ENCODE measurements at regions not wholly inside any gene's neighbourhood (a gene's known extent, or its start where the extent isn't known, plus 50 kb on each side); places are given as distances from the start of the nearest gene placed in this dataset.

DNA sequence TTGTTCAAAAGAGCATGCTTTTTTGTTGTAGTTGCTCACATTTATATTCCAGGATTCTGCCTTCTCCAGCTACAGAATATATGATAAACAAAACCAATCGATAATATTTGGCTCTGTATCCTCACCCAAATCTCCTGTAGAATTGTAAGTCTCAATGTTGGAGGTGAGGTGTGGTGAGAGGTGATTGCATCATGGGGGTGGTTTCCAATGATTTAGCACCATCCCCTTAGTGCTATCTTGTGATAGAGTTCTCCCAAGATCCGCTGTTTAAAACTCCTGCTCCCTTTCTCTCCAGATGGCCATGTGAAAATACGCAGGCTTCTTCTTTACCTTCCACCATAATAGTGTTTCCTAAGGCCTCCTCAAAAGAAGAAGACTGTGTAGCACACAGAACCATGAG lies 98.7 kb upstream of the SCN7A start:
- Histone ChIP-seq H3K9me3 (replicated peaks) (no peaks in the 10 kb centered on the region), H3K36me3 (no peaks in the 10 kb centered on the region), H3K27ac (no peak overlapping the region), H3K4me3 (no peak overlapping the region), H3K27me3 (no peaks in the 10 kb centered on the region), H3K4me1 (no peaks in the 10 kb centered on the region)
- DNase-seq = no peak

DNA sequence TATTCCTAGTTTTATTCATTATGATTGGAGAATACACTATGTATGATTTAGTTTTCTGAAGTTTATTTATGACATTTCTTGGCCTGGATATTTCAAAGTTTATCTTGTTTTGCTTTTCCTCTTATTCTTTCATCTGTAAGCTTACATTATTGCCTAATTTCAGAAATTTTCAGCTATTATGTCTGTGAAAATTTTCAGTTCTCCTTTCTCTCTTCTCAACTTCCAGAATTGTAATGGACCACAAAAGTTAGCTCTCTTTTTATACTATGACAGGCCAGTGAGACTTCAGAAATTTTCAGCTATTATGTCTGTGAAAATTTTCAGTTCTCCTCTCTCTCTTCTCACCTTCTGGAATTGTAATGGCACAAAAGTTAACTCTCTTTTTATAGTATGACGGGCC lies 97.2 kb upstream of the SCN7A start:
- DNase-seq = no peak
- Histone ChIP-seq H3K36me3 (no peaks in the 10 kb centered on the region), H3K4me3 (no peak overlapping the region), H3K27me3 (no peaks in the 10 kb centered on the region), H3K4me1 (no peaks in the 10 kb centered on the region), H3K9me3 (replicated peaks) (no peaks in the 10 kb centered on the region), H3K27ac (no peak overlapping the region)

DNA sequence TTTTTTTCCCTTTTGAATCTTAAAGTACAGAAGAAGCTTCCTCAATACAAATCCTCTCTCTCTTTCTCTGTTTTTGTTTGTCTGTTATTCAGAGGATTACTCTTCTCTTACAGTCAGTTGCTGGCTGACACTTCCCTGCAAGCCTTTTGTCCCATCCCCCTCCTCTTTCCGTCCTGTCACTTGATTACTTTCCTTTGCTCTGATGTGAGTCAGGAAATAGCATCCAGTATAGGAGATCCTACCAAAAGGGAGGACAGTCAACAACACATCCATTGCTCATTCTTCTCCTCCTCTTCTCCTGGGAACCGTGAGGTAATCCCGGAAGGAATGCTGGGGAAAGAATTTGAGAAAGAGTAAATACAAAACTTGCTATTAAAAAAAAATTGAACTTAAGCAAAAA lies 79.3 kb upstream of the SCN7A start:
- Histone ChIP-seq H3K36me3 (no peaks in the 10 kb centered on the region), H3K27me3 (no peaks in the 10 kb centered on the region), H3K4me1 (no peaks in the 10 kb centered on the region), H3K27ac (no peak overlapping the region), H3K4me3 (no peak overlapping the region), H3K9me3 (replicated peaks) (no peaks in the 10 kb centered on the region)
- no peak for DNase-seq

DNA sequence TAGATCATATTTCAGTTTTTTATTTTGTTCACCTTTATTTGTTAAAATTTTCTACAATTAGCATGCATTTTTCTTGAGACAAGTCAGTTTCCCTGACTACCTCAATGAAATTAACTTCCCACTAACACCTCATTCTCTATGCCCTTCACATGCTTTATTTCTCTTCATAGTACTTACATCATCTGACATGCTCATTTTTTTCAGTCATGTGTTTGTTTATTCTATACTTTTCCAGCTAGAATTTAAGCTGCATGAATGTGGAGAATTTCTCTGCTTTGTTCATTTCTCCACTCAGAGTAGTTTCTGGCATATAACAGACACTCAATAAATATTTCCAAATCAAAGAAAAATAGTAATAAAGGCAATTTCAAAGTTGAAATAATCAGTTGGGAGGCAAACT lies 78.9 kb upstream of the SCN7A start:
- Histone ChIP-seq H3K4me3 (no peak overlapping the region), H3K36me3 (no peaks in the 10 kb centered on the region), H3K9me3 (replicated peaks) (no peaks in the 10 kb centered on the region), H3K4me1 (no peaks in the 10 kb centered on the region), H3K27ac (no peak overlapping the region), H3K27me3 (no peaks in the 10 kb centered on the region)
- no peak for DNase-seq

DNA sequence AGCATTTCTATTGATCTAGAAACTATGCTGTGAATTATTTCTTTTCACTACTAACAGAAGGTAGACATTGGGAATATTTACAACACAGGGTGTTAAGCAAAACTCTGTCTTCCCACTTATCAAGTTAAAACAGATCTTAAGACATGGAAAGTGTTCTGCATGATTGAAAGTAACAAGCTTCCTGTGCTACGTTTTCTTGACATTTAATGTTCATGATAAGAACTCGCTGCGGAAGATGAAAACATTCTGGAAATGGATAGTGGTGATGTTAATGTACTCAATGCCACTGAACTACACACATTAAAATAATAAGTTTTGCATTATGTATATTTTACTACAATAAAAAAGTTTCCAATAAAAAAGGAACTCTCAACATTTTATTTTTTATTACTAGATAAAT lies 74.4 kb upstream of the SCN7A start:
- Histone ChIP-seq H3K4me3 (no peak overlapping the region), H3K36me3 (no peaks in the 10 kb centered on the region), H3K27ac (no peak overlapping the region), H3K4me1 (no peaks in the 10 kb centered on the region), H3K27me3 (no peaks in the 10 kb centered on the region), H3K9me3 (replicated peaks) (no peaks in the 10 kb centered on the region)
- no peak for DNase-seq

DNA sequence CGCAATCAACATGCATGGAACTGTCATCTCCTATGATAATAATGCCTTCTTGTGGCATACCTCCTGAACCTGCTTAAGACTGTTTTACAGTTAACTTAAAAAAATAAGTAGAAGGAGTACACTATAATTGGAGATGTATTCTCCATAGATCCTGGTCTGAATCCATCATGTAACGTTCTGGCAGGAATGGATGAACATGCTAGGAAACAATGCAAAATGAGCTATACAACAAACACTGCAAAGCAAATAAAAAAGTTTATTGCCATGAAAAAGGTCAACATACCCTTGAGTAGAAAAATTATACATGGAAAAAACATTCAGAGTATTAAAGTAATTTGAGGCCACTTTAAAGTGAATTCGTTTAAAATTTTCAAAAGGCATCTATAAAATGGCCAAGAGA lies 71.5 kb upstream of the SCN7A start:
- H3K27me3 ChIP-seq = no peaks in the 10 kb centered on the region
- DNase-seq = no peak
- no peak overlapping the region for H3K4me3 ChIP-seq
- no peaks in the 10 kb centered on the region for H3K9me3 ChIP-seq (replicated peaks)
- no peak overlapping the region for H3K27ac ChIP-seq
- no peaks in the 10 kb centered on the region for H3K4me1 ChIP-seq
- H3K36me3 ChIP-seq = no peaks in the 10 kb centered on the region

DNA sequence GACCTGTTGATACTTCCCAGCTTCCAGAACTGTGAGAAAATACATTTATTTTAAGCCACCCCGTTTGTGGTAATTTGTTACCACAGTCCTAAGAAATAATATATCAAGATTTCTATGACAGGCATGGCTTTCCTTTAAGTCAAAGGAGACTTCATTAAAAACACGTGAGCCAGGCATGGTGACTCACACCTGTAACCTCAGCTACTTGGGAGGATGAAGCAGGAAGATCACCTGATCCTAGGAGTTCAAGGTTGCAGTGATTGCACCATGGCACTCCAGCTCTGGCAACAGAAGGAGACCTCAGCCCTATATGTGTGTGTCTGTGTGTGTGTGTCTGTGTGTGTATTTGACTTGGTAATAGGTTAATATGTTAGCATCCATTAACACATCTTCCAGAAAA lies 69.8 kb upstream of the SCN7A start:
- Histone ChIP-seq H3K27me3 (no peaks in the 10 kb centered on the region), H3K9me3 (replicated peaks) (no peaks in the 10 kb centered on the region), H3K4me1 (no peaks in the 10 kb centered on the region), H3K4me3 (no peak overlapping the region), H3K27ac (no peak overlapping the region), H3K36me3 (no peaks in the 10 kb centered on the region)
- DNase-seq = no peak

DNA sequence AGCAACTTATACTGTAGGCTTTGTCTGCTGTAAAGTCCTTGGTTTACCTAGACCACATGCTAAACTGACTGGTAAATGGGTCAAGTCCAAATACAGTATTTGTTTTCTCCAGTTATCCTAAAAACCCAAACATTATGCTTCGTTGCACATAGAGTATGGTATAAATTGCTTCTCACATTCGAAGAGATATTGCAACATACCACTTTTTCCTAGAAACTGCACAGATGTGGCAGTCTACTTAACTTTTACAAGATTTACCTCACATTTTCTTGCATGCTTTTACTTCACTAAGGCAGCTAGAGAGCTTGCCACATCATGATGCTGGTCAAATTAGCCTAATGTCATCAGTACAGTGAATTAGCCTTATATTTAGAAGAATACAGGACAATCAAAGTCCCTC lies 66.0 kb upstream of the SCN7A start:
- Histone ChIP-seq H3K27me3 (no peaks in the 10 kb centered on the region), H3K4me3 (no peak overlapping the region), H3K4me1 (no peaks in the 10 kb centered on the region), H3K9me3 (replicated peaks) (no peaks in the 10 kb centered on the region), H3K36me3 (no peaks in the 10 kb centered on the region), H3K27ac (no peak overlapping the region)
- no peak for DNase-seq

DNA sequence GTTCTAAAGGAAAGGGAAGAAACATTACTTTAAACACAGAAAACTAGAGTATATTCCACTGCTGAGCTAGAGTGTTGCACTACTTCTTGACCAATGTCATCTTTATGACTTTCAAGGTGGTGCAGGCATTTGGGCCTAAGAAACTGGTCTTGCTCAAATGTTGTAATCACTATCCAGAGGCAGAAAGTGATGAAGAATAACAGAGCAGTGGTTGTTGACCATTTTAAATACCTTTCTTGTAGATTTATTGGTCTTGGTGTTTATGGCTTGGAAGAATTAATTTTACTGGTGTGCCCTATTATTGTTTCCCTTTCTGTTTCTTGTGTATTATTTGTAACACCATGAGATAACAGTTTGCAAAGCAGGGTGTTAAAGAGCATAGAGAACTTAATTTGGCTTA lies 56.9 kb upstream of the SCN7A start:
- no peak overlapping the region for H3K27ac ChIP-seq
- no peaks in the 10 kb centered on the region for H3K27me3 ChIP-seq
- DNase-seq = no peak
- no peaks in the 10 kb centered on the region for H3K36me3 ChIP-seq
- H3K9me3 ChIP-seq (replicated peaks) = no peaks in the 10 kb centered on the region
- no peak overlapping the region for H3K4me3 ChIP-seq
- H3K4me1 ChIP-seq = no peaks in the 10 kb centered on the region

DNA sequence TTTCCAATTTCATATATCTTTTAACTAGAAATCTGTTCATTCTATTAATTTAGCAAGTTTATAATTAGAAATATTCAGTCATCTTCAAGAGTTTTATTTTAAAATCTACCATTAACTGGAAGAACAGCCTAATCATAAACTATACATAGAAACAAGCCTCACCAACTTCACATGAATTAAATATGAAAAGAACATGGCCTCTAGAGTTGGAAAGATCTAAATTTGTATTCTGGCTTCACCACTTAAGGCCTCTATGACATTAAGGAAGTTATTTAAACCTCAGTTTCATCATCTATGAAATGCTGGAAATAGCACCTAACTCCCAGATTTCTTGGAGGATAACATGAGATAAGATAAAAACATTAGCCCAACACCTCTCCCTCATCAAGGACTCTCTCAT lies 51.4 kb upstream of the SCN7A start:
- no peaks in the 10 kb centered on the region for H3K36me3 ChIP-seq
- no peak overlapping the region for H3K4me3 ChIP-seq
- no peaks in the 10 kb centered on the region for H3K27me3 ChIP-seq
- DNase-seq = no peak
- H3K4me1 ChIP-seq = no peaks in the 10 kb centered on the region
- no peak overlapping the region for H3K27ac ChIP-seq
- no peaks in the 10 kb centered on the region for H3K9me3 ChIP-seq (replicated peaks)

Data from SJCRH30 (cell line).